GM23338 (cell line): ENCODE measurements at regions not wholly inside any gene's neighbourhood (a gene's known extent, or its start where the extent isn't known, plus 50 kb on each side); places are given as distances from the start of the nearest gene placed in this dataset.

ENCODE experiments used
- ATAC-seq: fragments of 200-7000 bp; cut with Tn5 transposase; 3 replicates; pipeline ENCODE4 v1.9.1; 2020
- DNase-seq: peaks from one replicate; pipeline ENCODE4 v3.0.0-alpha.2; 2015; ENCODE audit warnings: low spot score
- H2AFZ ChIP-seq: fragments of 200-600 bp; sonication (generic); 2 replicates; pipeline ENCODE4 v1.8.0; 2016; ENCODE audit warnings: antibody characterized with exemption, mild to moderate bottlenecking, moderate library complexity
- H3F3A ChIP-seq: fragments of 200-600 bp; sonication (generic); replicated peaks from 2 replicates; pipeline ENCODE4 v1.8.0; 2017; ENCODE audit warnings: antibody characterized with exemption, mixed run types, low read depth
- H3K27ac ChIP-seq: fragments of 200-600 bp; sonication (generic); 2 replicates; pipeline ENCODE4 v1.6.1; 2016; ENCODE audit warnings: low read depth
- H3K27me3 ChIP-seq: fragments of 200-600 bp; sonication (generic); 2 replicates; pipeline ENCODE4 v1.8.0; 2016; ENCODE audit warnings: mild to moderate bottlenecking, mixed run types, moderate library complexity; ENCODE audit not compliant: insufficient read depth
- H3K36me3 ChIP-seq: fragments of 200-600 bp; sonication (generic); 2 replicates; pipeline ENCODE4 v1.8.0; 2016; ENCODE audit warnings: mild to moderate bottlenecking; ENCODE audit not compliant: insufficient read depth
- H3K4me1 ChIP-seq: fragments of 200-600 bp; sonication (generic); 2 replicates; pipeline ENCODE4 v1.8.0; 2016; ENCODE audit warnings: mild to moderate bottlenecking, moderate library complexity; ENCODE audit not compliant: insufficient read depth
- H3K4me2 ChIP-seq: fragments of 200-600 bp; sonication (generic); 2 replicates; pipeline ENCODE4 v1.7.1; 2017; ENCODE audit warnings: mixed run types
- H3K4me3 ChIP-seq: fragments of 200-600 bp; sonication (generic); 2 replicates; pipeline ENCODE4 v1.6.1; 2016; ENCODE audit warnings: mixed run types
- H3K79me2 ChIP-seq: fragments of 200-600 bp; sonication (generic); replicated peaks from 2 replicates; pipeline ENCODE4 v1.8.0; 2017; ENCODE audit warnings: mild to moderate bottlenecking; ENCODE audit not compliant: insufficient read depth
- H3K9me2 ChIP-seq: fragments of 200-600 bp; sonication (generic); 2 replicates; pipeline ENCODE4 v1.8.0; 2017; ENCODE audit not compliant: insufficient read depth
- H4K20me1 ChIP-seq: fragments of 200-600 bp; sonication (generic); replicated peaks from 2 replicates; pipeline ENCODE4 v1.8.0; 2017; ENCODE audit warnings: mild to moderate bottlenecking; ENCODE audit not compliant: insufficient read depth
- H3K27ac Mint-ChIP-seq: 2 replicates; pipeline ENCODE4 v1.8.0; 2020; ENCODE audit warnings: inconsistent platforms, mild to moderate bottlenecking, moderate library complexity, mixed read lengths
- H3K27me3 Mint-ChIP-seq: 3 replicates; pipeline ENCODE4 v1.8.0; 2022; ENCODE audit warnings: low read depth, mild to moderate bottlenecking, moderate library complexity, mixed read lengths, inconsistent platforms; ENCODE audit not compliant: insufficient read depth, poor library complexity
- H3K36me3 Mint-ChIP-seq: 3 replicates; pipeline ENCODE4 v1.8.0; 2021; ENCODE audit warnings: low read depth, mild to moderate bottlenecking, inconsistent platforms, moderate library complexity, mixed read lengths
- H3K4me1 Mint-ChIP-seq: 3 replicates; pipeline ENCODE4 v1.8.0; 2020; ENCODE audit warnings: mild to moderate bottlenecking, inconsistent platforms, mixed read lengths
- H3K4me3 Mint-ChIP-seq: 3 replicates; pipeline ENCODE4 v1.8.0; 2021; ENCODE audit warnings: moderate library complexity, mild to moderate bottlenecking, inconsistent platforms, mixed read lengths
- H3K9me3 Mint-ChIP-seq: 3 replicates; pipeline ENCODE4 v1.8.0; 2020; ENCODE audit warnings: moderate library complexity, mild to moderate bottlenecking, inconsistent platforms, mixed read lengths
- CTCF ChIP-seq, 2 experiments: fragments of 200-600 bp in 1 of 2; sonication (generic) in 1 of 2; conservative IDR thresholded peaks; 2 replicates each; pipeline versions ENCODE4 v1.5.1 to v1.6.1; 2016 to 2017; ENCODE audit warnings: antibody characterized with exemption in 2 of 2, low read depth in 2 of 2, mild to moderate bottlenecking in 2 of 2, moderate library complexity in 1 of 2
- JUNB ChIP-seq: IDR thresholded peaks from one replicate; pipeline ENCODE4 v1.6.1; 2016; ENCODE audit warnings: antibody characterized with exemption; ENCODE audit not compliant: unreplicated experiment
- NANOG ChIP-seq: IDR thresholded peaks from 2 replicates; pipeline ENCODE4 v1.6.1; 2016; ENCODE audit warnings: antibody characterized with exemption, borderline replicate concordance
- POLR2AphosphoS5 ChIP-seq: IDR thresholded peaks from 2 replicates; pipeline ENCODE4 v1.6.1; 2016; ENCODE audit warnings: antibody characterized with exemption, low read depth
- STAT1 ChIP-seq: IDR thresholded peaks from one replicate; pipeline ENCODE4 v1.6.1; 2016; ENCODE audit warnings: antibody characterized with exemption; ENCODE audit not compliant: unreplicated experiment
- ZNF114 ChIP-seq: fragments of 250-450 bp; sonication (Bioruptor Pico); IDR thresholded peaks from 2 replicates; pipeline ENCODE4 v1.5.0; 2020; ENCODE audit warnings: mild to moderate bottlenecking, moderate library complexity
- ZNF331 ChIP-seq: fragments of 250-450 bp; sonication (Bioruptor Pico); IDR thresholded peaks from 2 replicates; pipeline ENCODE4 v1.5.0; 2020; ENCODE audit warnings: low read depth, mild to moderate bottlenecking, moderate library complexity
- ZNF462 ChIP-seq: fragments of 250-450 bp; sonication (Bioruptor Pico); IDR thresholded peaks from 2 replicates; pipeline ENCODE4 v1.5.0; 2020; ENCODE audit warnings: mild to moderate bottlenecking, moderate library complexity
- TF ChIP-seq, protein P1 (sequence below): IDR thresholded peaks from 2 replicates; pipeline ENCODE4 v1.6.1; 2016; ENCODE audit warnings: antibody characterized with exemption

- DNase-seq (no peak), ATAC-seq (no peak)
- no peak overlapping the region for H3K4me2 ChIP-seq
- no peaks in the 10 kb centered on the region for H3K9me2 ChIP-seq
- H3F3A ChIP-seq: no peaks in the 10 kb centered on the region
- no peak overlapping the region for H3K27ac ChIP-seq
- no peaks in the 10 kb centered on the region for H3K4me1 ChIP-seq
- no peak overlapping the region for H3K4me3 ChIP-seq
- H4K20me1 ChIP-seq: no peaks in the 10 kb centered on the region
- H3K9me3 Mint-ChIP-seq: no peaks in the 10 kb centered on the region; the same call in 2 of the 3 replicates
- H3K36me3 Mint-ChIP-seq: no peaks in the 10 kb centered on the region
- no peak overlapping the region for H3K4me3 Mint-ChIP-seq
- TF ChIP-seq ZNF331 (CRISPR knock-in tag): no peak
- no peaks in the 10 kb centered on the region for H3K27me3 ChIP-seq
- H3K27me3 Mint-ChIP-seq: no peaks in the 10 kb centered on the region
- H3K4me1 Mint-ChIP-seq: no peaks in the 10 kb centered on the region; the same call in 2 of the 3 replicates
- H3K79me2 ChIP-seq: no peaks in the 10 kb centered on the region
- no peak overlapping the region for H2AFZ ChIP-seq
- no peaks in the 10 kb centered on the region for H3K36me3 ChIP-seq
- no peak overlapping the region for H3K27ac Mint-ChIP-seq
Measured at GRCh38 chrX:122584981-122585380, 599.1 kb upstream of the GRIA3 start.

- Histone ChIP-seq H3K4me1 (peaks cover 7% of the 10 kb centered on the region; the same call in 1 of the 2 replicates), H4K20me1 (no peaks in the 10 kb centered on the region), H3K79me2 (no peaks in the 10 kb centered on the region), H3K4me2 (no peak overlapping the region), H2AFZ (no peak overlapping the region), H3F3A (no peaks in the 10 kb centered on the region), H3K4me3 (no peak overlapping the region), H3K27me3 (no peaks in the 10 kb centered on the region), H3K36me3 (no peaks in the 10 kb centered on the region), H3K27ac (no peak overlapping the region), H3K9me2 (no peaks in the 10 kb centered on the region)
- Mint-ChIP-seq H3K4me3 (no peak overlapping the region), H3K36me3 (no peaks in the 10 kb centered on the region), H3K27ac (no peak overlapping the region), H3K9me3 (no peaks in the 10 kb centered on the region), H3K4me1 (peaks cover 12% of the 10 kb centered on the region), H3K27me3 (no peaks in the 10 kb centered on the region)
- DNase-seq: no peak
- ATAC-seq: no peak
- TF ChIP-seq STAT1 (no peak), NANOG (no peak), ZNF462 (CRISPR knock-in tag) (no peak), POLR2AphosphoS5 (no peak), ZNF114 (CRISPR knock-in tag) (no peak), JUNB (no peak), ZNF331 (CRISPR knock-in tag) (no peak), CTCF (conservative IDR thresholded peaks at IDR 0.05; ENCODE audit: low read depth in 2 of 2) (no peak)
- TF ChIP-seq, protein P1, sequence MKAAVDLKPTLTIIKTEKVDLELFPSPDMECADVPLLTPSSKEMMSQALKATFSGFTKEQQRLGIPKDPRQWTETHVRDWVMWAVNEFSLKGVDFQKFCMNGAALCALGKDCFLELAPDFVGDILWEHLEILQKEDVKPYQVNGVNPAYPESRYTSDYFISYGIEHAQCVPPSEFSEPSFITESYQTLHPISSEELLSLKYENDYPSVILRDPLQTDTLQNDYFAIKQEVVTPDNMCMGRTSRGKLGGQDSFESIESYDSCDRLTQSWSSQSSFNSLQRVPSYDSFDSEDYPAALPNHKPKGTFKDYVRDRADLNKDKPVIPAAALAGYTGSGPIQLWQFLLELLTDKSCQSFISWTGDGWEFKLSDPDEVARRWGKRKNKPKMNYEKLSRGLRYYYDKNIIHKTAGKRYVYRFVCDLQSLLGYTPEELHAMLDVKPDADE: no peak
Measured at GRCh38 chrX:122586831-122587230, 597.2 kb upstream of the GRIA3 start.
